ENCODE measurements at regions not wholly inside any gene's neighbourhood (a gene's known extent, or its start where the extent isn't known, plus 50 kb on each side); places are given as distances from the start of the nearest gene placed in this dataset.

GRCh38 chr1:94611681-94612475 lies 70.3 kb upstream of the F3 start:
- no peak for FAIRE-seq
- no peak overlapping the region for H2AFZ ChIP-seq (ENCODE audit: control insufficient read depth, low read length)
- DNase-seq (ENCODE audit: low read depth, low spot score), result no peak
- H3K4me2 ChIP-seq (ENCODE audit: control insufficient read depth, extremely low read depth, insufficient read depth, low read depth, low read length), result no peak overlapping the region
- no peaks in the 10 kb centered on the region for H3K27me3 ChIP-seq (ENCODE audit: control insufficient read depth, extremely low read depth, insufficient read depth, low read length)
- H3K4me3 ChIP-seq (ENCODE audit: control insufficient read depth in 2 of 3, extremely low read depth in 1 of 3, insufficient read depth in 2 of 3, low read depth in 1 of 3, low read length in 3 of 3), result no peak overlapping the region
- dilution Hi-C loops (cut with MboI; ENCODE audit: extremely low pct_ligation_motif_present, low sequenced_read_pairs), result no loop called here
- no peak overlapping the region for H3K9ac ChIP-seq (ENCODE audit: control insufficient read depth, extremely low read depth, insufficient read depth, low read length)
- H3K4me1 ChIP-seq (ENCODE audit: control insufficient read depth, extremely low read depth, insufficient read depth, low read length), result peaks cover 11% of the 10 kb centered on the region
- TF ChIP-seq CTCF (optimal IDR thresholded peaks at IDR 0.05 in 1 of 3, IDR thresholded peaks at IDR 0.05 in 1 of 3, conservative IDR thresholded peaks at IDR 0.05 in 1 of 3; ENCODE audit: extremely low read depth in 1 of 3, insufficient read depth in 2 of 3, low read length in 3 of 3) (no peak), EZH2 (IDR thresholded peaks at IDR 0.05; ENCODE audit: low read length) (no peak)
- H3K36me3 ChIP-seq (ENCODE audit: control insufficient read depth in 2 of 2, extremely low read depth in 1 of 2, insufficient read depth in 2 of 2, low read length in 2 of 2), result no peaks in the 10 kb centered on the region
- no peaks in the 10 kb centered on the region for H3K9me3 ChIP-seq (ENCODE audit: control insufficient read depth, low read depth, low read length)
- no peaks in the 10 kb centered on the region for H4K20me1 ChIP-seq (ENCODE audit: control insufficient read depth, extremely low read depth, insufficient read depth, low read length)
- H3K9me1 ChIP-seq (ENCODE audit: control insufficient read depth, extremely low read depth, insufficient read depth, low read length), result peaks cover 2% of the 10 kb centered on the region
- H3K27ac ChIP-seq (ENCODE audit: control insufficient read depth, insufficient read depth, low read length), result no peak overlapping the region
- no peaks in the 10 kb centered on the region for H3K79me2 ChIP-seq (ENCODE audit: control insufficient read depth, insufficient read depth, low read length)

GRCh38 chr1:94609619-94610018 lies 68.1 kb upstream of the F3 start:
- DNase-seq (ENCODE audit: low read depth, low spot score), result no peak
- peaks cover 4% of the 10 kb centered on the region for H3K4me1 ChIP-seq (ENCODE audit: control insufficient read depth, extremely low read depth, insufficient read depth, low read length)
- H3K79me2 ChIP-seq (ENCODE audit: control insufficient read depth, insufficient read depth, low read length), result no peaks in the 10 kb centered on the region
- FAIRE-seq, result no peak
- TF ChIP-seq EZH2 (IDR thresholded peaks at IDR 0.05; ENCODE audit: low read length) (no peak), CTCF (optimal IDR thresholded peaks at IDR 0.05 in 1 of 3, IDR thresholded peaks at IDR 0.05 in 1 of 3, conservative IDR thresholded peaks at IDR 0.05 in 1 of 3; ENCODE audit: extremely low read depth in 1 of 3, insufficient read depth in 2 of 3, low read length in 3 of 3) (no peak)
- H3K36me3 ChIP-seq (ENCODE audit: control insufficient read depth in 2 of 2, extremely low read depth in 1 of 2, insufficient read depth in 2 of 2, low read length in 2 of 2), result no peaks in the 10 kb centered on the region
- dilution Hi-C loops (cut with MboI; ENCODE audit: extremely low pct_ligation_motif_present, low sequenced_read_pairs), result no loop called here
- no peak overlapping the region for H3K4me2 ChIP-seq (ENCODE audit: control insufficient read depth, extremely low read depth, insufficient read depth, low read depth, low read length)
- H3K27me3 ChIP-seq (ENCODE audit: control insufficient read depth, extremely low read depth, insufficient read depth, low read length), result no peaks in the 10 kb centered on the region
- no peaks in the 10 kb centered on the region for H4K20me1 ChIP-seq (ENCODE audit: control insufficient read depth, extremely low read depth, insufficient read depth, low read length)
- no peaks in the 10 kb centered on the region for H3K9me3 ChIP-seq (ENCODE audit: control insufficient read depth, low read depth, low read length)
- H3K4me3 ChIP-seq (ENCODE audit: control insufficient read depth in 2 of 3, extremely low read depth in 1 of 3, insufficient read depth in 2 of 3, low read depth in 1 of 3, low read length in 3 of 3), result no peak overlapping the region
- peaks cover 2% of the 10 kb centered on the region for H3K9me1 ChIP-seq (ENCODE audit: control insufficient read depth, extremely low read depth, insufficient read depth, low read length)
- no peak overlapping the region for H3K27ac ChIP-seq (ENCODE audit: control insufficient read depth, insufficient read depth, low read length)
- H2AFZ ChIP-seq (ENCODE audit: control insufficient read depth, low read length), result no peak overlapping the region
- no peak overlapping the region for H3K9ac ChIP-seq (ENCODE audit: control insufficient read depth, extremely low read depth, insufficient read depth, low read length)
